NOMO-1 treated with dmso at 0.1 percent for 144 hours (cell line): ENCODE measurements at regions not wholly inside any gene's neighbourhood (a gene's known extent, or its start where the extent isn't known, plus 50 kb on each side); places are given as distances from the start of the nearest gene placed in this dataset.

ENCODE experiments used
- DNase-seq: peaks from one replicate; lab custom pipeline; 2025; ENCODE audit not compliant: unreplicated experiment; lab: John Stamatoyannopoulos, UW

- DNase-seq: no peak
Measured at GRCh38 chr10:91035650-91036292, 114.9 kb upstream of the ANKRD1 start.

- DNase-seq: no peak
Measured at GRCh38 chr10:91036807-91037411, 116.0 kb upstream of the ANKRD1 start.

DNA sequence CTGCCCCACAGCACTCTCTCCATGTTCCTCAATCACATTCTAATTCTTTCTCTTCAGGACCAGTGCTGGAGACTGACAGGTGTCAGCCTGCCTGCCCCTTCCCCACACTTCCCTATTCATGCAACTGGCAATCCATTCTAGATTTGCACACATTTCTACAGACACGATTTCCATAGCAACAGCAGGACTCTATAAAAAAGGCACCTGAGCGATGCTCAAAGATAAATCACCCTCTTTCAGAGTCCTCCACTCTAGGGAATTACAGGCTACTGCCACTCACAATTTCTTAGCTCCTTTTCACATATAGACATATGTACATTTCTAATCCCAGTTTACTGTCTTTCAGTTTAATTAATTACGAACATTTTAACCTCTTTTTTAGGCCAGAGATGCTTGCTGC, 118.1 kb upstream of the ANKRD1 start:
- no peak for DNase-seq

DNA sequence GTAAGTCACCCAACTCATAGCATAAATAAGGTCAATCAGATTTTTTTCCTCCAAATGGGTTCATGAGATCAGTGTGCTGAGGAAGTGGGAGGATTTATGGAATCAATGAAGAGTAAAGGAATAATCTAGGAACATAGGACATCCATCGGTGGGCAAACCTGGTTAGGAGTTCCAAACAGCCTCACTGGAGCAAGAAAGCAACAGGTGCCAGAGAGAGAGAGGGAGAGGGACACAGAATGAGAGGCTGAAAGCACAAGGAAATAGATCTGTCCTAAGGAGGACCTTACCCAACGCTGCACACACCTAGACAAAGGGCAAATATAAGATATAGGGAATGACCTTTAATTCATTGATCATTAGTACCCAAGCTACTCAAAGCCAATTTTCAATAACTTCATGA, 119.5 kb upstream of the ANKRD1 start:
- no peak for DNase-seq

DNA sequence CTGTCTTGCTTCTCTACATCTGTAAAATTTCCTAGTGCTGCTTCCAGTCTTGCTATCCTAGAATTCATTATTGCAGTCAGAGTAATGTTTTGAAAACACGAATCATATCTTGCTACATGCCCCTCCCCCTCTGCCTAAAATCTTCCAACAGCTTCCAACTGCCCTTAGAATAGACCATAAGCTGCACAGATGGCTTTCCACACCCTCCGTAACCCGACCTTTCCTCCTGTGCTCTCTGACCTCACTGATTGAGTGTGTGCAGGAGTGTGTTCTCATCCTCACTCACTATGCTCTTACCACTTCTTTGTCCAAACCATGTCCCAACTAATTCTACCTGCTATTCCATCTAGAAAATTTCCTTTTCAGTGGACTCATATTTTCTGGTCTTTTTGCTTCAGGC, 121.2 kb upstream of the ANKRD1 start:
- DNase-seq: no peak

DNA sequence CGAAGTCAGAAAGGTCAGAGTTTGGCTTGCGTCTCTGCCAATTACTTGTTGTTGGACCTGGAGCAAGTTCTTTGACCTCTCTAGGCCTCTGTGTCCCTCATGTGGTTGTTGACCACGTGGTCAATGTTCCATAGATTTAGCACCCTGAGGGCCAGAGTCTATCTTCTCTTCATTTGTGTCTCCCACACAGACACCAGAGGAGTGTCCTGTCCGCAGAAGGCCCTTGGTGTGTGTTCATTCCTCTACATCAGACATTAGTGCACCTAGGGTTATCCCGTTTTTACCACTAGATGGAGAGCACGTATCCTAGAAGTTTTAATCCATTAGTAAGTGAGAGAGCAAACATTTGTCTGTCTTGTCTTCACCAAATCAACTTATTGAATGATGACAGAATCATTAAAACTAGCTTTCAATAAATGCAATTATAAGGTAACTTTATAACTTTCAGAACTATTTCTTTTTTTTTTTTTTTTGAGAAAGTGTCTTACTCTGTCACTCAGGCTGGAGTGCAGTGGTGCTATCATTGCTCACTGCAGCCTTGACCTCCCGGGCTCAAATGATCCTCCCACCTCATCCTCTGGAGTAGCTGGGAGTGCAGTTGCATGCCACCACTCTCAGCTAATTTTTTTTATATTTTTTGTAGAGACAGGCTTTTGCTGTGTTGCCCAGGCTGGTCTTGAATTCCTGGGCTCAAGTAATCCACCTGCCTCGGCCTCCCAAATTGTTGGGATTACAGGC, 122.5 kb upstream of the ANKRD1 start:
- DNase-seq: no peak

DNA sequence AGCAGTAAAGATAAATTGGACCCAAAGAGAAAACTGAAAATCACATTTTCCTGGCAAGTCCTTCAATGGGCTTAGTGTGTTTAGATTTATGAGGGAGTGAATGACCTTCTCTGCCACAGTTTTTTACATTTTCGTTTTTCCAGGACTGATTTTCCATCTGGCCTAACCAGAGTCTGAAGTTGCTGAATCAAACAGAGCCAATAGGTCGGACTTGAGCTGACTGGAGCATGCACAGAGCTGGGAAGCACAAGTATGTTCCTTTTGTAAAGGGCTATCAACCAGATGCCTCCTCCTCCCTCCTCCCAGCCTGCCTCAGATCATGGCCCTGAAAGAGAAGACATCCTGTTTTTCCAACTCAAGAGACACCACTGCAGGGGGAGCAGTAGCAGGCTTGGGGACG, 126.0 kb upstream of the ANKRD1 start:
- no peak for DNase-seq

- no peak for DNase-seq
Measured at GRCh38 chr10:91048380-91048779, 127.5 kb upstream of the ANKRD1 start.

- no peak for DNase-seq
Measured at GRCh38 chr10:91049296-91049987, 128.6 kb upstream of the ANKRD1 start.

GRCh38 chr10:91049988-91050360, 129.1 kb upstream of the ANKRD1 start:
- DNase-seq: no peak

DNA sequence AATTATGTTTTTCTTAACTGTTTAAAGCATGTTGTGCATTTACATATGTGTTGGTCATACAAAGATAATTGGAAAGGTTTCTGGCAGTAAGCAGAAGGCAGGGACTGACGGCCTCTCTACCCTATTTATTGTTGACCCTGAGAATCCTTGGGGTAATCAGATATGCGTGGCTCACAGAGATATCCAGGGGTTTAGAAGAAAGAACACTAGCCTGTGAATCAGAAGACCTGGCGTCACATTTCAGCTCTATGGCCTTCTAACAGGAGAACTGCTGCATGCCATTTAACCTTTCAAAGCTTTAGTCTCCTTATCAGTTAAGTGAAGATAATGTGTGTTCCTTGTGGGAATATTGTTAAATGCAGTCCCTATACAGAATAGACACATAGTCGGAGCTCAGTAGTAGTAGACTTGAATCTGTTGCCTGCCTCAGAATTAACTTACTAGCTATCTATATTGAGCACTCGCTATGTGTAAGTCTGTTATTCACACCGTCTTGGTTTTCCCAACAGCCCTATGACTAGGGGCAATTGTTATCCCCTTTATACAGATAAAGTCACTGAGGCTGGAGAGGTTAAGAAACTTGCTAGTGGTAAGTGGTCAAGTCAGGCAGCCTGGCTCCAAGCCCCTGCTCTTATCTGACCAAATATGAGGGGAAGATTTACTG, 129.6 kb upstream of the ANKRD1 start:
- DNase-seq: no peak

DNA sequence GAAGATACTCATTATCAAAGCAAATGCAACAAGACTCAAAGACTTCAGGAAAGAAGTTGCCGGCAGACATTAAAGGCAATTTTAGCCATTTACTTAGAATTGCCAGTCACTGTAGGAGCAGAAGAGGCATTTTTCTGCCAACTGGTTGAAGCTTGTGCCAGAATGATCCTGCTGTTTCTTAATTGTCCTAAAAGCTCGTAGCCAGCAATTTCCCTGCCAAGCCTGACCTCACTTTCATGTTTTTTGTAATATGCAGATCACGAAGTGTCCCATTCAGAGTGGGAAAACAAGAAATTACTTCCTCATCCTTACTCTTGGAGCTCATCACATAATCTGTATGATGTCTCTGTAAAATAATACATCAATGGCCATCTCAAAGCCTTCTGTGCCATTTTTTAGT, 130.9 kb upstream of the ANKRD1 start:
- DNase-seq: no peak

DNA sequence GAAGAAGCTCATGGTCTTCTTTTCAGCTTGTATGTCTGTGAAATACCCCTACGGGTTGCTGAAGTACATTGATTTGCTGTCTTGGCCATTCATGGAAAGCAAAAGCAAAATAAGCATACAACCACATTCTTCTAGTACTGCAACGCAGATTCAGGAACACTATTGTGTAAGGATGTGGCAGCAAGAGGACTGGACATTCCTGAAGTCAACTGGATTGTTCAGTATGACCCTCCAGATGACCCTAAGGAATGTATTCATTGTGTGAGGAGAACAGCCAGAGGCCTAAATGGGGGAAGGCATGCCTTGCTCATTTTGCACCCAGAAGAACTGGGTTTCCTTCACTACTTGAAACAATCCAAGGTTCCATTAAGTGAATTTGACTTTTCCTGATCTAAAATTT, 133.4 kb upstream of the ANKRD1 start:
- DNase-seq: no peak

DNA sequence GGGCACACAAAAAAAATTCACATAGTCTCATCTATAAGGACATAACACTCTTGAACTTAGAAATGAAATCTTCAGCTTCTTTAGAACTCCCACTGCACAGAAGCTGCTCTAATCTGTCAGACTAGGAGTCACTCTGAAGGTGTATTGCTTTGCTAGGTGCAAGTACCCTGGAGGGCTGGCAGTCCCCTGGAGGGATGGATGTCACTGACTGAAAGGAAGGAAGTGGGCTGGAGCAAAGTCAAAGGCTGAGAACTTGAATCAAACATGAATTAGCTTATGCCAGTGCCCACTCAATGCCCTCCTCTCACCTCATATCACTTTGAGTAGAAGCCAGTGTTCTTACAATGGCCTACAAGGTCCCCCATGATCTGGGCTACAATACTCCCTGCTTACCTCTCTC, 140.3 kb upstream of the ANKRD1 start:
- DNase-seq: no peak

DNA sequence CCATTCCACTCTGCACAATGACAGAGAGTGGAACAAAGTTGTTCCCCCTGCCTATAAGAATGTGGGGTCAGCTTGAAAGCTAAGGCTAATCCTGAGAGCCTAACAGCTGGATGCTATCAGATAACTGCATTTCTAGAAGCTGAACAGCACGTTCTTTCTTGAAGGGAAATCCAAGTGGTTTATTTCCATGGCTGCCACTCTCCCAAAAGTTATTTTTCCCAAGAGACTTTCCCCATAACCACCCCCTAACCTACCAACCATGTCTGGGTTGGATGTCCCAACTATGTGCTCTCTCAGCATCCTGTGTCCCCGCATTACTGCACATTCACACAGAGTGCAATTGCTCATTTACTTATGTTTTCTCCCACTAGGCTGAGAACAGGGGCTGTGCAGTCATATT, 140.7 kb upstream of the ANKRD1 start:
- DNase-seq: no peak

DNA sequence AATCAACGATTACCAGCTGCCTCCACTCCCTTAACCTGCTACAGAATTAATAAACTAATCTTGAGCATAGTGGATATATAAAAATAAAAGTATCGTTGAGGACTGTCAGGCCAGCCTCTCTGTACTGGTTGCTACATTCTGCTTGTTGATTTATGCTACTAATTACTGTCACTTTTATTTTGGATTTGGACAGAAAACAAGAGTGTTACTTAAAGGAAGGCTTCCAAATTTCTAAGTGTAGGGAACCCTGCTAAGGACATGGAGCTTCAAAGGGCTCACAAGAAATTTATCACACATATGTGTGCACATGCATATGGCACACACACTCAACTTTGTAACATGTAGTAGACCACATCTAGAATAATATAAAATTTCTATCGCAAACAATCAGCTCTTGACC, 141.2 kb upstream of the ANKRD1 start:
- DNase-seq: no peak

- no peak for DNase-seq
Measured at GRCh38 chr10:91071786-91072185, 148.7 kb upstream of the PCGF5 start.

DNA sequence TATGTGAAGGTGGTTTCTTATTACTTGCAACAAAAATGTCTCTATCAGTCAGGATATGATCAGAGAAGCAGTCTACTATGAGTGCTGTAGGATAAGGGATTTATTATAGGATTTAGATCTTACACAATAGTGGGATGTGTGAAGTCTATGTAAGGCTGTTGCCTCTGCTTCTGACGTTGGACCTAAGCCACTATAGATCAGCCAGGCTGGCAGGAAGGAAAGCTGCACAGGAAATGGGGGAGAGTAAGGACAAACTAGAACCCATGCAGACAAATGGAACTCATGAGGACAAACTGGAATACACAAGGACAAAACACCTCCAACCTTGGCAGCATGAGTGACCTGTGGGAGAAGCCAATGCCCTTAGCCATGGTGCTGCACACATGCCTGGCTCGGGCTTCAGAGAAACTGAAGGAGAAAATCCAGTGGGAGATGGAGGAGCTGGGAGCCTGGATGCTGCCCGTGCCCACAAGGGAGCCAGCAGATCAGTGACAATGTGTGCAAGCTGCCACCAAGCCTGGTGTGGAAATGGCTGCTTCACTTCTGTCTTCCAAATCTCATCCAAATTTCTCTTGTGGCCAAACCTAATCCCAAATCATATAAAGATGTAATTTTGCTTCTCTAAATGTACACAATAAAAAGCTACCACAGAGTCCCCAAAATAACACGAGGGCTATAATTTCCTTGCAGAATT, 147.0 kb upstream of the PCGF5 start:
- DNase-seq: no peak

- no peak for DNase-seq
Measured at GRCh38 chr10:91076991-91077548, 143.4 kb upstream of the PCGF5 start.

GRCh38 chr10:91077549-91078071, 142.9 kb upstream of the PCGF5 start:
- DNase-seq: no peak
